GM19023 (cell line): ENCODE measurements at regions not wholly inside any gene's neighbourhood (a gene's known extent, or its start where the extent isn't known, plus 50 kb on each side); places are given as distances from the start of the nearest gene placed in this dataset.
"Not testable (repeated sequence)": the region's sequence is repeated elsewhere in the genome, so short reads cannot be mapped to it uniquely, and the experiment has no call there.

Source experiments
- ATAC-seq: cut with Tn5 transposase; IDR thresholded peaks from one replicate; pipeline ENCODE4 v1.9.1; 2021; ENCODE audit warnings: mild to moderate bottlenecking, moderate library complexity; ENCODE audit not compliant: unreplicated experiment

- no peak for ATAC-seq
Measured at GRCh38 chrX:114028907-114029662, 554.8 kb upstream of the HTR2C start.

DNA sequence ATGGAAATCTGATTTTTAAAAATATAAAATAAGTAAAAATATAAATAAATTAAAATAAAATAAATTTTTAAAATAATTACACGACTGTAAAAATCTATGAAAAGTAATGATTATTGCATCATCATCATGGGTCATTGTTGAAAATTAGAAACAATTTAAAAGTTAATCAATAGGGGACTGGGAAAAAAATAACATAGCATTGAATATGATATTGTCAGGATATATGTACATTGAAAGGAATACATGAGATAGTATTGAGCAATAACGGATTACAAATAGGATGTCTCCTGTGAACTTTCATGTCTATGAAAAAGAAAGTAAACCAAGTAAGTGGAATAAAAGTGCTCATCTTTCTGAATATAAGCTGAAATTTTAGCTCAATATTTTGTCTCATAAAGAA lies 566.8 kb upstream of the HTR2C start:
- ATAC-seq, result no peak

DNA sequence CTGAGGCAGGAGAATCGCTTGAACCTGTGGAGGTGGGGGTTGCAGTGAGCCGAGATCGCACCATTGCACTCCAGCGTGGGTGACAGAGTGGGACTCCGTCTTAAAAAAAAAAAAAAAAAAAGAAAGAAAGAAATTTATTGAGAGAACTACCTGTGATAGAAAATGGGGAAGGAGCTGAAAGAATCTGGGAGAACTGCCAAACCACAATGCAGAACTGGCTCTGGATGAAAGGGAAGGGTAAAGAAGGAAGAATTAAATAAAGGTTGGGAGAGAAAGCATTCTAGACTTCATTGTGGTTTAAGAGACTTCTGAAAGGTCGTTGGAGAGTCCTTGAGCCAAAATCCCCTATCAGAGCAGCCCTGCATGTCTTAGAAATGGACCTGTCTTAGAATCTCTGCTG lies 567.9 kb upstream of the HTR2C start:
- no peak for ATAC-seq

GRCh38 chrX:114006664-114007063 lies 577.2 kb upstream of the HTR2C start:
- ATAC-seq, result no peak

- no peak for ATAC-seq
Measured at GRCh38 chrX:113996781-113997180, 587.1 kb upstream of the HTR2C start.

- not testable (repeated sequence) for ATAC-seq
Measured at GRCh38 chrX:113991720-113992119, 592.2 kb upstream of the HTR2C start.

DNA sequence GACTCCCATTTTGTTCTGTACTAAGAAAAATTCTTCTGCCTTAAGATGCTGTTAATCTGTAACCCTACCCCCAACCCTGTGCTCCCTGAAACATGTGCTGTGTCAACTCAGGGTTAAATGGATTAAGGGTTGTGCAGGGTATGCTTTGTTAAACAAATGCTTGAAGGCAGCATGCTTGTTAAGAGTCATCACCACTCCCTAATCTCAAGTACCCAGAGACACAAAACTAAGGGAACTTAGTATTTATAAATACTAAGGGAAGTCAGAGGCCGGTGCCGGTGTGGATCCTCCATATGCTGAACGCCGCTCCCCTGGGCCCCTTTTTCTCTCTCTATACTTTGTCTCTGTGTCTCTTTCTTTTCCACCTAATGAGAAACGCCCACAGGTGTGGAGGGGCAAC lies 593.2 kb upstream of the HTR2C start:
- ATAC-seq, result not testable (repeated sequence)

DNA sequence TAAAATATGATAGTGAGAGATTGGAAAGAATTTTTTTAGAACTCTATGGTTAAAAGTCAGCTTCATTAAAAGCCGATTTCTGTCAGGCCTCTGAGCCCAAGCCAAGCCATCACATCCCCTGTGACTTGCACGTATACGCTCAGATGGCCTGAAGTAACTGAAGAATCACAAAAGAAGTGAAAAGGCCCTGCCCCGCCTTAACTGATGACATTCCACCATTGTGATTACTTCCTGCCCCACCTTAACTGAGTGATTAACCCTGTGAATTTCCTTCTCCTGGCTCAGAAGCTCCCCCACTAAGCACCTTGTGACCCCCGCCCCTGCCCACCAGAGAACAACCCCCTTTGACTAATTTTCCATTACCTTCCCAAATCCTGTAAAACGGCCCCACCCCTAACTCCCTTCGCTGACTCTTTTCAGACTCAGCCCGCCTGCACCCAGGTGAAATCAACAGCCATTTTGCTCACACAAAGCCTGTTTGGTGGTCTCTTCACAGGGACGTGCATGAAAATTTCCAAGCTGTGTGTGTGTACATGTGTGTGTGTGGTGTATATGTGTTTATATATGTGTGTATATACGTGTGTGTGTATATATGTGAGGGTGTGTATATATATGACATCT lies 595.5 kb upstream of the HTR2C start:
- ATAC-seq, result not testable (repeated sequence)

DNA sequence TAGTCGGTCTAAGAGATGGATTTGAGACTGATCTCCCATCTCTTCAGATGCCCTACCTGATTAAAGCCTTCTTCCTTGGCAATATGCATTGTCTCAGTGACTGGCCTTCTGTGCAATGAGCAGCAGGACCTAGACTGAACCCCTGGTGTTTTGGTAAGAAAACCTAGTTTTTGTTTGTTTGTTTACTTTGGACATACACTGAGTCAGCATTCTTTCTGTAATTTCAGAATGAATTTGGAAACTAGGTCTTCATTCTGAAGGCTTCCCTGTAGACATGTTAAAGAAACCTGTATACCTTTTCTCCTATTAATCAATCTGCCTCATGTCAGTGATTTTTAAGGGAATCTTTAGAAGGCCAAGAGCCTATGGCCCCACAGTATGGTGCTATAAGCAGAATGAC lies 597.5 kb upstream of the HTR2C start:
- no peak for ATAC-seq

DNA sequence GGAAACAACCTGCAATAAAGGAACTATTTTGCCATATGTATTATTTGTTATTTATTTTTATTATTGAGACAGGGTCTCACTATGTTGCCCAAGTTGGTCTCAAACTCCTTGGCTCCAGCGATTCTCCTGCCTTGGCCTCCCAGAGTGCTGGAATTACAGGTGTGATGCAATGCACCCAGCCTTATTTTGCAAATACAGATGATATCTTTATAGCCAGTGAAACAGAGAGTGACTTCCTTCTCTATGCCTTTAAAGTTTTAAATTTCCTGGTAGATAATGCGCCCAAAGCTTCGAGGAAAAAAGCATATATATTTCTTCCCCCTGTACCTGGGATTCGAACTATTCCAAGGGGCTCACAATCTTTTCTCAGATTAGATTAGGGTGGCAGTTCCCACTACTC lies 601.1 kb upstream of the HTR2C start:
- ATAC-seq, result no peak

DNA sequence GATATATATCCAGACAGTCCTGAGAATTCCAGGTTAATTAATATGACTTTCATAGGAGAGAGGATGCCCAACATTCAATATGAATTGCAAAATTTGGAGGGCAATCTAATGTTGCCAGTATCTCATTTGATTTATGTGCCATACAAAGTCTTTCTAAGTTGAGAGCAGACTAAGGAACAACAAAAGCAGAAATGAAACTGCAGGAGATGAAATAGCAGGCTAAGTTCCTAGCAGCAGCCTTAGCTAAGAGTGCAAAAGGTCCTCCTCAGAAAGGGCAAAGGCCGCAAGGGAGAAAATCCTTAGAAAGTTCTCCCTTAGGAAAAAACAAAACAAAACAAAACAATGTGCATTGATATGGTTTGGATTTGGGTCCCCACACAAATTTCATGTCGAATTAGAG lies 602.9 kb upstream of the HTR2C start:
- ATAC-seq, result no peak

GRCh38 chrX:113977887-113978286 lies 606.0 kb upstream of the HTR2C start:
- ATAC-seq, result no peak

DNA sequence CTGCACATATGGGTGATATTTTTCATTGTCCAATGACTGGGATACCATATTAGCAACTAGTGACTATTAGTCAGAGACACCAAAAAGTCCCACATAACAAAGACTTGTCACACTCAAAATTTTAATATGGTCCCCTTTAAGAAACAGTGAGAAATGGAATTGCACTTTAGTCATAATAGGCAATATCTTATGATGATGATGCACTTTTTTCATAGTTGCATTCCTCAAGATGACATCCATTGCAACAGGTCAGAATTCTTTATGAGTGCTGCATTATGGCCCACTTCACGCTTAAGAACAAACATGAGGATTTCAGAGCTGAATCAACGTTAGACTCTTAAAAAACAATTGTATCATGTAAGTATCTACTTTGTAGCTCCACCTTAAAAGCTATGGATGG lies 608.4 kb upstream of the HTR2C start:
- no peak for ATAC-seq

DNA sequence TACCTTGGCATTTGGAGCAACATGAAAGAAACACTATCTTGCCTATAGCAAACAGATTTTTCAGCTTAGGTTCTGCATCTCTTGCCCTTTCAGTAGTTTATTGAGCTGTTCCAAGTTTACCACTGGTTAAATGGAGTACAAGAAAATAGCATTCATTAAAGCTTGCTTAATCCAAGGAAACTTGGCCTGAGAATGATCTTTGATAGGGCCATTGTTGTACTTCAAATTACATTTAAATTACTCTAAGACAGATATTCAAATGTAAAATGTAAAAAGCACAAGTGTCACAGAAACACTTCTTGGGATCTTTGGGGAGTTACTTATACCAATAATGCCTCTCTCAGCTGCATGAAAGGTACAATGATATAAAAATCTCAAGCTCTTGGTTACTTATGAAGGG lies 609.0 kb upstream of the HTR2C start:
- ATAC-seq, result no peak

DNA sequence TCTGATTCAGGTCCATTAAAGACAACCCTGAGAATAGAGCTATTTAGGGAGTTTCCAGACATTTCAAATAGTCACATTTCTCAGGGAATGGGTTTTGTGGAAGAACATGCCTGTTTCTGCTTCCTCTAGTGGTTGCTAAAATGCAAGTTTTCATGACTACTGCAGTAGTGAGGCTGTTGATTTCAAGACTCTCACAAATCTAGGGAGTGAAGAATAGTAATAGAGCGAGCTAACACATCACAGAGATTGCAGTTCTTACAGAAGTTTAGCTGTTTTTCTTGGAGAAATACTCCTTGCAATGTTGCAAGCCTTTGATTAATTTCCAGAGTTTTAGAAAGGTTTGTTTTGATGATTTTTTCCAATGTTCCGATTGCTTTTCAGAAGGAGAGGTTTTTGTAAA lies 610.2 kb upstream of the HTR2C start:
- no peak for ATAC-seq

GRCh38 chrX:113966791-113967190 lies 617.1 kb upstream of the HTR2C start:
- ATAC-seq, result no peak

GRCh38 chrX:113962343-113962742 lies 621.5 kb upstream of the HTR2C start:
- no peak for ATAC-seq

DNA sequence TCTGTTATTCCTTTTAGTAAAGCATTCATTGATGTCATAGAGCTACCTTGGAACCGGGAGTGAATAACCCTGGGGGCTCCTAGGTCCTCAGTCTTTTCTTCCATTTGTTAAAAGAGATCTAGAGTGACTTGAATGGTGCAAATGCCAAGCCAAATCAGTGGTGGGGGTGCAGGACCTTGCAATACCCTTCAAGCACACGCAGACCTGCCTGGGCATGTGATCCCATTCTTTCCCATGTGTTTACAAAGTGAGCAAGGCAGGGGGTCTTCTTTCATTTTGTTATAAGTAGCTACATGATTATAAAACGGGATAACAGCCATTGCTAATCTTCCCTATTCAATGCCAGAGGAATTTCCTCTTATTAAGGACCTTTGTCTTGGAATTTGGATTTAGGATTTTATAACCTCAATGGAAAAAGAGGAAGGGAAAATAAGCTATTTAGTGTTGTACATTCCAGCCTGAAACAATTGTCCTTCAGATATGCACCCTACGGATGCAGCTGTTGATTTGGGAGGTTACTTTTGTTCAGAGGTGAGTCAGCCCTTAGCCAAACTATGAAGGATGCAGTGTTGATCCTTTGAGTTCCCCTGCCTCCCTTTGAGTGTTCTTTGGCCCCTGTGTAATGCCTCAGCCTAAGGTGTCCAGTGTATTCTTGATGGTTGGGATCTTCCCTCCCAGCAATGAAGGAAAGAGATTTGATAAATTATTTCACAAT lies 623.8 kb upstream of the HTR2C start:
- no peak for ATAC-seq

- ATAC-seq, result no peak
Measured at GRCh38 chrX:113956936-113957335, 627.0 kb upstream of the HTR2C start.

GRCh38 chrX:113954297-113954696 lies 629.6 kb upstream of the HTR2C start:
- no peak for ATAC-seq

GRCh38 chrX:113950081-113950678 lies 633.7 kb upstream of the HTR2C start:
- no peak for ATAC-seq

DNA sequence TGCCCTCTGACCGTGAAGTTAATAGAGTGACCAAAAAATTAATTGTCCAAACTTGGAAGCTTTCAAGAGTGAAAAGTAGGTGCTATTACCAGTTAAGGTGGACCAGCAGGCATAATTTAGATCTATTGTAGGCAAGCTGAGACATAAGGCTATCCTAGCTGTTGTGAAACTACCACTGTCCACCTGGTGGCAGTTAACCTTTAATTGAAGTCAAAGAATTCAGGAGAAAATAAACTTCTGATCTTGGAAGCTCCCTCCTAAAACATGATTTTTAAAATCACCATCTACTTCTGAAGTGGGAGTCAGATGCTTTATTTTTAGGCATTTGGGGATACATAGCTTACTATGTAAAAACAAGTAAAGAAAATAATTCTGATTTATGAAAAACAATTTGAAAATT lies 636.3 kb upstream of the HTR2C start:
- ATAC-seq, result no peak
